Vagina (tissue), 2 donors: ENCODE measurements at regions not wholly inside any gene's neighbourhood (a gene's known extent, or its start where the extent isn't known, plus 50 kb on each side); places are given as distances from the start of the nearest gene placed in this dataset.

Source experiments
- CTCF ChIP-seq, 3 experiments: fragments of 450-650 bp in 2 of 3; fragments of 200-600 bp in 1 of 3; sonication (generic) in 1 of 3; IDR thresholded peaks; one replicate each; pipeline ENCODE4 v1.5.1; 2017 to 2019; ENCODE audit warnings: antibody characterized with exemption in 3 of 3, mild to moderate bottlenecking in 2 of 3, moderate library complexity in 2 of 3
- POLR2A ChIP-seq, 2 donors: fragments of 450-650 bp; IDR thresholded peaks; one replicate each; pipeline ENCODE4 v1.6.1; 2017; ENCODE audit warnings: antibody characterized with exemption in 2 of 2, mild to moderate bottlenecking in 2 of 2, moderate library complexity in 2 of 2

GRCh38 chr5:159507055-159507454 lies 176.8 kb upstream of the IL12B start:
- TF ChIP-seq CTCF (IDR thresholded peaks at IDR 0.05) (no peak), POLR2A (IDR thresholded peaks at IDR 0.05) (no peak)
